ENCODE measurements at regions not wholly inside any gene's neighbourhood (a gene's known extent, or its start where the extent isn't known, plus 50 kb on each side); places are given as distances from the start of the nearest gene placed in this dataset.

GRCh38 chr1:185631843-185632242 is 102.3 kb upstream of the HMCN1 start:
- no peak for DNase-seq (ENCODE audit: extremely low spot score, unreplicated experiment)
- H3K4me3 Mint-ChIP-seq, result no peak overlapping the region
- H3K36me3 Mint-ChIP-seq, result peaks cover 4% of the 10 kb centered on the region
- TF ChIP-seq CTCF (conservative IDR thresholded peaks at IDR 0.05), result no peak
- H3K9me3 Mint-ChIP-seq, result peaks cover 12% of the 10 kb centered on the region
- H3K27me3 Mint-ChIP-seq, result no peaks in the 10 kb centered on the region
- peaks cover 5% of the 10 kb centered on the region for H3K4me1 Mint-ChIP-seq (ENCODE audit: unreplicated experiment)
- no peak overlapping the region for H3K27ac Mint-ChIP-seq

- H3K27me3 Mint-ChIP-seq, result no peaks in the 10 kb centered on the region
- H3K4me1 Mint-ChIP-seq (ENCODE audit: unreplicated experiment), result peaks cover 5% of the 10 kb centered on the region
- no peaks in the 10 kb centered on the region for H3K9me3 Mint-ChIP-seq
- no peak overlapping the region for H3K4me3 Mint-ChIP-seq
- DNase-seq (ENCODE audit: extremely low spot score, unreplicated experiment), result no peak
- no peak for TF ChIP-seq CTCF (conservative IDR thresholded peaks at IDR 0.05)
- no peaks in the 10 kb centered on the region for H3K36me3 Mint-ChIP-seq
- no peak overlapping the region for H3K27ac Mint-ChIP-seq
Observed at GRCh38 chr1:185627761-185628501, 106.3 kb upstream of the HMCN1 start.

- DNase-seq (ENCODE audit: extremely low spot score, unreplicated experiment), result no peak
- Mint-ChIP-seq H3K27me3 (no peaks in the 10 kb centered on the region), H3K4me3 (no peak overlapping the region), H3K27ac (no peak overlapping the region), H3K4me1 (ENCODE audit: unreplicated experiment) (peaks cover 3% of the 10 kb centered on the region), H3K9me3 (no peaks in the 10 kb centered on the region), H3K36me3 (no peaks in the 10 kb centered on the region)
- no peak for TF ChIP-seq CTCF (conservative IDR thresholded peaks at IDR 0.05)
Observed at GRCh38 chr1:185627171-185627570, 107.0 kb upstream of the HMCN1 start.

- no peaks in the 10 kb centered on the region for H3K9me3 Mint-ChIP-seq
- no peak for DNase-seq (ENCODE audit: extremely low spot score, unreplicated experiment)
- H3K4me1 Mint-ChIP-seq (ENCODE audit: unreplicated experiment), result no peaks in the 10 kb centered on the region
- H3K27ac Mint-ChIP-seq, result no peak overlapping the region
- no peaks in the 10 kb centered on the region for H3K27me3 Mint-ChIP-seq
- no peak for TF ChIP-seq CTCF (conservative IDR thresholded peaks at IDR 0.05)
- H3K36me3 Mint-ChIP-seq, result no peaks in the 10 kb centered on the region
- no peak overlapping the region for H3K4me3 Mint-ChIP-seq
Observed at GRCh38 chr1:185626344-185626743, 107.8 kb upstream of the HMCN1 start.

GRCh38 chr1:185610954-185611353 is 123.2 kb upstream of the HMCN1 start:
- no peak overlapping the region for H3K4me3 Mint-ChIP-seq

More at GRCh38 chr1:185610954-185611353, 123.2 kb upstream of the HMCN1 start:
- no peaks in the 10 kb centered on the region for H3K4me1 Mint-ChIP-seq (ENCODE audit: unreplicated experiment)
- no peaks in the 10 kb centered on the region for H3K36me3 Mint-ChIP-seq
- no peak for TF ChIP-seq CTCF (conservative IDR thresholded peaks at IDR 0.05)
- DNase-seq (ENCODE audit: extremely low spot score, unreplicated experiment), result no peak
- H3K27me3 Mint-ChIP-seq, result no peaks in the 10 kb centered on the region
- no peak overlapping the region for H3K27ac Mint-ChIP-seq
- H3K9me3 Mint-ChIP-seq, result no peaks in the 10 kb centered on the region

Data from type B pancreatic cell (in vitro differentiated cells).